Stomach (tissue), 4 donors: ENCODE measurements at regions not wholly inside any gene's neighbourhood (a gene's known extent, or its start where the extent isn't known, plus 50 kb on each side); places are given as distances from the start of the nearest gene placed in this dataset.

Experiments
- CTCF ChIP-seq, 7 experiments: fragments of 450-650 bp in 4 of 7; fragments of 200-600 bp in 3 of 7; sonication (generic) in 3 of 7; IDR thresholded peaks; one replicate each; pipeline ENCODE4 v1.5.1; 2016 to 2019; ENCODE audit warnings: antibody characterized with exemption in 7 of 7, control low read depth in 2 of 7, mild to moderate bottlenecking in 1 of 7
- EP300 ChIP-seq: sonication (generic); formaldehyde crosslinking; IDR thresholded peaks from one replicate; pipeline ENCODE4 v1.6.1; 2017; ENCODE audit warnings: antibody characterized with exemption
- POLR2A ChIP-seq, 4 donors: fragments of 450-650 bp; IDR thresholded peaks; one replicate each; pipeline ENCODE4 v1.6.1; 2016; ENCODE audit warnings: antibody characterized with exemption in 4 of 4, control low read depth in 2 of 4, mild to moderate bottlenecking in 1 of 4, moderate library complexity in 1 of 4
- POLR2AphosphoS5 ChIP-seq, 3 donors: sonication (generic); formaldehyde crosslinking; IDR thresholded peaks; one replicate each; pipeline ENCODE4 v1.6.1; 2016; ENCODE audit warnings: antibody characterized with exemption in 3 of 3

DNA sequence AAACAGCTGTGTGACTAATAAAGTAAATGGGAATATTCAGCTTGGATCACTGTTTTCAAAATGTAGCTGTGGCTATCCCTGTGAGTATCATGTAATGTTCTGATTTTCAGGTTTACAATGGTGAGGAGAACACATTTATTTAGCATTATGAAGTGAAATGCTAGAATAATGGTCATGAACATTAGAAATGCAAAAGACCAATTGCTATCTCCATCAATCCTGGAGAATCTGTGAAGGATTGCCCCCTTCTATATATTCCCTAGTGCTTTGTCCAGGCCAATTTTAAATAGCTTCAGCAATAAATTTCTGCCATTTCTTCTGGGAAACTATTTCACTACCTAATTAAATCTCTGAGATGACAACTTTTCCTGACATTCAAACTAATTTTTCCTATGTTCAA, 1399.1 kb downstream of the PCDH19 start:
- TF ChIP-seq POLR2A (IDR thresholded peaks at IDR 0.05) = no peak
- TF ChIP-seq CTCF (IDR thresholded peaks at IDR 0.05) = no peak
- no peak for TF ChIP-seq EP300
- TF ChIP-seq POLR2AphosphoS5 (IDR thresholded peaks at IDR 0.05) = no peak
